ENCODE measurements at regions not wholly inside any gene's neighbourhood (a gene's known extent, or its start where the extent isn't known, plus 50 kb on each side); places are given as distances from the start of the nearest gene placed in this dataset.
"Not testable (repeated sequence)": the region's sequence is repeated elsewhere in the genome, so short reads cannot be mapped to it uniquely, and the experiment has no call there.

GRCh38 chr6:137309078-137309762 is 90.0 kb upstream of the IFNGR1 start:
- ATAC-seq (no peak), DNase-seq (no peak)

- no peak for DNase-seq
- ATAC-seq, result no peak
Measured at GRCh38 chr6:137307163-137307854, 88.1 kb upstream of the IFNGR1 start.

- ATAC-seq (no peak), DNase-seq (no peak)
Measured at GRCh38 chr6:137305691-137306090, 86.5 kb upstream of the IFNGR1 start.

GRCh38 chr6:137304020-137304780 is 85.0 kb upstream of the IFNGR1 start:
- no peak for DNase-seq
- peak; percentile 61 for ATAC-seq

- ATAC-seq (no peak), DNase-seq (no peak)
Measured at GRCh38 chr6:137303441-137303840, 84.3 kb upstream of the IFNGR1 start.

GRCh38 chr6:137299681-137300080 is 80.5 kb upstream of the IFNGR1 start:
- ATAC-seq (no peak), DNase-seq (no peak)

GRCh38 chr6:137297887-137298286 is 78.7 kb upstream of the IFNGR1 start:
- ATAC-seq, result no peak
- no peak for DNase-seq

- ATAC-seq, DNase-seq: not testable (repeated sequence)
Measured at GRCh38 chr6:137292326-137292725, 73.1 kb upstream of the IFNGR1 start.

GRCh38 chr6:137291441-137291840 is 72.3 kb upstream of the IFNGR1 start:
- DNase-seq (no peak), ATAC-seq (no peak)

- DNase-seq, result no peak
Measured at GRCh38 chr6:137290601-137291261, 71.5 kb upstream of the IFNGR1 start.

GRCh38 chr6:137286916-137287315 is 67.7 kb upstream of the IFNGR1 start:
- no peak for DNase-seq
- no peak for ATAC-seq

More at GRCh38 chr6:137290601-137291261, 71.5 kb upstream of the IFNGR1 start:
- no peak for ATAC-seq

- ATAC-seq (no peak), DNase-seq (no peak)
Measured at GRCh38 chr6:137286368-137286767, 67.2 kb upstream of the IFNGR1 start.

GRCh38 chr6:137284811-137285110 is 65.6 kb upstream of the IFNGR1 start:
- ATAC-seq (no peak), DNase-seq (no peak)

- ATAC-seq, result peak; percentile 49
- DNase-seq, result no peak
Measured at GRCh38 chr6:137283940-137284810, 65.0 kb upstream of the IFNGR1 start.

- DNase-seq, result no peak
- no peak for ATAC-seq
Measured at GRCh38 chr6:137283080-137283479, 63.9 kb upstream of the IFNGR1 start.

- DNase-seq (no peak), ATAC-seq (no peak)
Measured at GRCh38 chr6:137282254-137282653, 63.1 kb upstream of the IFNGR1 start.

- not testable (repeated sequence) for ATAC-seq, DNase-seq
Measured at GRCh38 chr6:137279279-137279678, 60.1 kb upstream of the IFNGR1 start.

- DNase-seq, result no peak
- ATAC-seq, result no peak
Measured at GRCh38 chr6:137277971-137278637, 58.9 kb upstream of the IFNGR1 start.

GRCh38 chr6:137272403-137272802 is 53.2 kb upstream of the IFNGR1 start:
- DNase-seq (no peak), ATAC-seq (no peak)

- ATAC-seq (no peak), DNase-seq (no peak)
Measured at GRCh38 chr6:137271245-137272183, 52.3 kb upstream of the IFNGR1 start.

All from stimulated activated naive CD8-positive, alpha-beta T cell treated with anti-CD3 and anti-CD28 coated beads, Interleukin-15, Interleukin-2, amounts not matched to agents 100 U/mL and 50 U/mL, for 24 hours (primary cell).